GM21717 (cell line): ENCODE measurements at regions not wholly inside any gene's neighbourhood (a gene's known extent, or its start where the extent isn't known, plus 50 kb on each side); places are given as distances from the start of the nearest gene placed in this dataset.

Source experiments
- ATAC-seq: cut with Tn5 transposase; IDR thresholded peaks from one replicate; pipeline ENCODE4 v1.9.1; 2021; ENCODE audit warnings: mild to moderate bottlenecking, moderate library complexity; ENCODE audit not compliant: unreplicated experiment

DNA sequence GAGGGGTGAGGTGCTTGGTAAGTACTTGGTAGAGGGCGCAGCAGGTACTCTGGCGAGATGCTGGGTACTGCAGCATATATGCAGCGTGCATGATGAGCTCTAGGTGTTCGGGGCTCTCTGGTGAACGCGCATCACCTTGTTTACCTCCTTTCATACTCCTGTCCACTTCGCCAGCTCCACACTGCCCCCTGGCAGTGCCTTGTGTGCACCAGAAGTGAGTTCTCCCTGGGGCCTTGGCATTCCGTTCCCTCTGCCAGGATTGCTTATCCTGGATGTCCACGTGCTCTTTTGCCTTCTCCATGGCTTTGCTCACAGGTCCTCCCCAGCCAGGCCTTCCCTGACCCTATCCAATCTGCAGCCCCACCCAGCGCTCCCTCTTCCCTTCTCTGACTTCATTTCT is 154.2 kb downstream of the MRM1 start:
- no peak for ATAC-seq

DNA sequence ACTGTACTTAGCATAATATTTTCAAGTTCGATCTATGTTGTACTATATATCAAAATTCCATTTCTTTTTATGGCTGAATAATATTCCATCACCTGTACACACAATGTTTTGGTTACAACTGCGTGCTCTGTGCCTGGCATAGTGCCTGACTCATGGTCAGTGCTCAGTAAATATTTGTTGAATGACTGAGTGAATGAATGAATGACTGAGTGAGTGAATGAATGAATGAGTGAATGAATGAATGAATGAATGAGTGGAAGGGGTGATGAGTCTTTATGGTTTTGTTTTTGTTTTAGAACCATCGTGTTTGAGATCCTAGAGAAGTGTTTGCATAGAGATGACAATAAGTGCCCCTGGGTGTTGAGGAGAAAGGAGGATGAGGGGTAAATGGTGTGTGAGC is 155.3 kb downstream of the MRM1 start:
- no peak for ATAC-seq

DNA sequence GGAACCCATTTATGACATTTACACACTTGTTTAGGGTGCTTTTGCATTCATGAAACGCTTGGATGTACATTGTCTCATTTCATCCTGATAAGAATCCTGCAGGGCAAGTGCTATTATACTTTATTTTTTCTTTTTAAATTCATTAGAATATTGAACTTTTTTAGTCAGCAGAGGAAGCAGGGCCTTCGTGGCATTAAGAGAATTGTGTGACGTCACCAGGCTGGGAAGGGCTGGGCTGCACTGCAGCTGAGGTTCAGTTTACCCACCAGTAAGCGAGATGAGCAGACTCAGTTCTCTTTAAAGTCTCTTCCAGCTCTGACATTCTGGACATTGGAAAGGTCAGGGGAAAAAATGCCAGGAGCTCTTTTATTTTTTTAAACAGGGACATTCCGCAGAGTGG is 159.0 kb downstream of the MRM1 start:
- ATAC-seq: no peak

DNA sequence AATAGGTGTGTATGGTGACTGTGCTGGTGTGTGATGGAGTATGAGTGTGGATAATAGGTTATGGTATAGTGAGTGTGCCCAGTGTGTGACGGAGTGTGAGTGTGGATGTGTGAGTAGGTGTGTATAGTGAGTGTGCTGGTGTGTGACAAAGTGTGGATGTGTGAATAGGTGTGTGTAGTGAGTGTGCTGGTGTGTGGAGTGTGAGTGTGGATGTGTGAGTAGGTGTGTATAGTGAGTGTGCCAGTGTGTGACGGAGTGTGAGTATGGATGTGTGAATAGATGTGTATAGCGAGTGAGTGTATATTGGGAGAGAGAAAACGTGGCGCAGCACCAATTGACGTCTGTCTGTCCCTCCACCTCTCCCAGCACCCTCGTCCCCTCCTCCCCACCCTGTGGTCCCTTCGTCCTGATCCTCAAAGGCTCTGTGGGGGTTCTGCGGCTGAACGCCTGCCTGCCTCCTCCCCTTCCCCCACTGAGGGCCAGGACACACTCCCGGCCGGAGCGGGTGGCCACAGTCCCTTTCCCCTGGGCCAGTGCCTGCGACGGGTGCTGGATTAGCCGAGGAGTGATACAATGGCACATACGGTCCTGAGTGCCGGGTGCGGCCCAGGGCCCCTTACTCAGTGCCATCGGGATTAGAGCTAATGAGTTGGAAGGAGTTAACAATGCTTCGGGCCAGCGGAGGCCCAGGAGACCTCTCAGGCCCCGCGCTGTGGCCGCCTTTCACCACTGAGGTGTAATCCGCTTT is 160.0 kb downstream of the MRM1 start:
- no peak for ATAC-seq

DNA sequence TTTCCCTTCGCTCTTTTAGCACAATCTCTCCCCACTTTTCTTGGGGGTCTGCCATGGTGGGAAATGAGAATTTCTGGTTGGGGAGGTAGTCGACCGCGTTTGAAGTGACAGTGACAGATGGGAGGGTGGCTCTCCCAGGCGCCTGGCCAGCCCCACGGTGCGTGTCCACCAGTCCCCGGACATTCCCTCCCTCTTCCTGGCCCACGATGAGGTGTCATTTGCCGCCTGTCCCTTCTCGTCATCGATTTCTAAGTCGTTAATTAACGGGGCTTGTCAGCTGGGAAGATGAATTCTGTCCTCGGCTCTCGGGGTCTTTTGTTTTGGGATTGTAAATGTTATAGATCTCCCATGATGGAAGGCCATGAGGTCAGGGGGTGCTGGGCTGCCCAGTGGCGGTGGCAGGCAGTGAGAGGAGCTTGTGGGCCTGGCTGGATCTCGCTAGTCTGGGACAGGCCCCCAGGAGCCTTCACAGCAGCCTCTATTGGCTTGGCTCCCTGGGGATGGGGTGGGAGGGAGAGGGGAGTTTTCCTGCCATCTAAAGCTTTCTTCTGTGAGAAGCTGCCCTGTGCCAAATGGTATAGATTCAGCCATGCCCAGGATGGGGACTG is 164.2 kb downstream of the MRM1 start:
- no peak for ATAC-seq

DNA sequence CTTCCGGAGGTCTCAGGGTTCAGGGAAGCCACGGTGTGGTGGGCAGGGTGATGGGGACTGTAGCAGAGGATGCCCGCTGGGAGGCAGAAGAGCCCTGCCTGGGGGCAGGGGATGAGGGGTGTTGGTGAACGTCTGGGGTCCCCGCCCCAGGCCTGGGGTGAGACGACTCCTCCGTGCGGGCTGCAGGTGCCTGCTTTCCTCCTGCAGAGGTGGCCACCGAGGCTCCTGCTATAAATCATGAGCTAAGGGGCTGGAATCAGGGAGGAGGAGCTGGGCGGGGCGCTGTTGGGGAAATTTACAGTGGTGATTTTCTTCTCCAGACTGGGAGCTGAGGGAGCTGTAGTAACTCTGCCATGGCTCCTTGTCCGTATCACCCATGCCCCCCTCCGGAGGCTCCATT is 167.0 kb downstream of the MRM1 start:
- ATAC-seq: no peak

DNA sequence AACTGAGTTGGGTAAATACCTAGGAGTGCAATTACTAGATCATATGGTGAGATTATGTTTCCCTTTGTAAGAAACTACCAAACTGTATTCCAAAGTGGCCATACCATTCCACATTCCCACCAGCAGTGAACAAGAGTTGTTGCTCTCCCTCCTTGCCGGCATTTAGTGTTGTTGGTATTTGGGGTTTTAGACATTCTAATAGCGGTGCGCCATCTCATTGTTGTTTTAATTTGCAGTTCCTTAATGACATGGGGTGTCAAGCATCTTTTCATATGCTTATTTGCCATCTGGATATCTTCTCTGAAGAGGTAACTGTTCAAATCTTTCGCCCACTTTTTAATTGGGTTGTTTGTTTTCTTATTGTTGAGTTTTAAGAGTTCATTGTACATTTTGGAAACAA is 164.2 kb upstream of the LHX1 start:
- no peak for ATAC-seq

DNA sequence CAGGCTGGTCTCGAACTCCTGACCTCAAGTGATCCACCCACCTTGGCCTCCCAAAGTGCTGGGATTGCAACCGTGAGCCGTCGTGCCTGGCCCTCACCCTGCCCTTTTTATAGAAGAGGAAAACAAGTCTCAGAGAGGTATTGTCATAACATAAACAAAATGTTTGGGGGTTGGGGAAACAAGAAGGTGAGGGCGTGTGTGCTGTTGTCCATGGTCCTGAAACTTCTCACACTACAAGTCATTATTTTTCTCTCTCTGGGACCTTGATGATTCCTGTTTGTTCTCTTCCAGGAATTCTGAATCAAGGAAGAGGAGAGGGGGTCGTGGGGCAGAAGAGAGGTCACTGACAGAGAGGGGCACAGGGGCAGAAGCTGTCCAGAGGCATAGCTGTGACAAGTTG is 160.2 kb upstream of the LHX1 start:
- ATAC-seq: no peak

DNA sequence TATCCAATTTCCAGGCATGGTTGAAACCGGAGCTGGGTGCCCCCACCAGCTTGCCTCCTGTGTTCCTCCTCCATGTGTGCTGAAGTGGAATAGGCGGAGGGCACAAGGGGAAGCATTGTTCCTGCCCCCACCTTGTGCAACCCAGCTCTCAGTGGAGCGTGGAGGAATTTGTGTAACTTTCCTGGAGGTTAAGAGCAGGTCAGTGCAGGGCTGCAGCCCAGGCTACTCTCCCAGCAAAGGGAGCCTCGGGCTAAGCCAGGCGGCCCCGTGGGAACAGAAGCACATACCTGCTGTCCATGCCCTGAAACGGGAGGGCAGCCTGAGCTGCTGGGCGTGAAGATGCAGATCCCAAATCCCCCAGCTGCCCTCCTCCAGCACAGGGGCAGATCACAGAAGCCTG is 158.8 kb upstream of the LHX1 start:
- no peak for ATAC-seq

DNA sequence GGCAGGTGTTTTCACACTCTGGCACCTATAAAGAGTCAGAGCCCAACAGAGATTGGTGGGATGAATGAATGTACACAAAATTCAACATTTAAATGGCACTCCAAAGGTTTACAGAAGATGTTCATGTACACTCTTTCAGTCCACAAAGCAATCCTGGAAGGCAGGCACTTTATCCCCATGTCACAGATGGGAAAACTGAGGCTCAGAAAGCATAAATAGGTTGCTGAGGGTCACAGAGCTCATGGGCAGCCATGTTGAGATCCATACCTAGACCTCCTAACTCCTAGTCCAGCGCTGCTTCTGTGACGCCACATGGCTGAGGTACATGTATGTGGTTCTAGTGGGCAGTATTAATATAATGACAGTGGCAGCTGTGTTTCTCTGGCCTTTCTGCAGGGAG is 157.7 kb upstream of the LHX1 start:
- no peak for ATAC-seq

DNA sequence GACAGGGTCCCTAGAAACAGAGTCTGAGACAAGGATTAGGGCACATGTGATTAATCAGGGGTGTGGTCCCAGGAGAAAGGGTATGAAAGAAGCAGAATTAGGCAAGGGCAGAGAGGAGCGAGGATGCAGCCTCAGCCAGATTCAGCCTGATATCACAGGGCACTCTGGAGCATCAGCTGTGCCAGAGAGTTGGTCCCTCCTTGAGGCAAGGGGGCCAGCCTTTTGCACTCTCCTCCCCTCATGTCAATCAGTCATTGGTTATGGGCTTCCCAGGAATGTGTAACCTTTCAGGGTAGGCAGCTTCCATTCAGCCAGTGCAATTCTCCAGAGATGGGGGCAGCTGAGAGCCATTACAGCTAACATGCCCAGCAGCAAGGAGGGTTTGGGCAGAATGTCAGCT is 152.6 kb upstream of the LHX1 start:
- ATAC-seq: no peak

DNA sequence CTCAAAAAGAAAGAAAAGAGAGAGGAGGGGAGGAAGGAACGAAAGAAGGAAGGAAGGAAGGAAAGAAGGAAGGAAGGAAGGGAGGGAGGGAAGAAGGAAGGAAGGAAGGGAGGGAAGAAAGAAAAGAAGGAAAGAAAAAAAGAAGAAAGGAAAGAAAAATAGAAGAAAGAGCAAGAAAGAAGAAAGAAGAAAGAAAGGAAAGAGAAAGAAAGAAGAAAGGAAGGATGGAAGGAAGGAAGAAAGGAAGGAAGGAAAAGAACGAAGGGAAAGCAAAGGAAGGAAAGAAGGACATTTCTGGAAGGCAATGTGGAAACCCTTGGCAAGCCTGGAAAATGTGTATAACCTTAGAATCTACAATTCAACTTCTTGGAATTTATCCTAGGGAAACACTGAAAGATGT is 150.4 kb upstream of the LHX1 start:
- ATAC-seq: no peak

DNA sequence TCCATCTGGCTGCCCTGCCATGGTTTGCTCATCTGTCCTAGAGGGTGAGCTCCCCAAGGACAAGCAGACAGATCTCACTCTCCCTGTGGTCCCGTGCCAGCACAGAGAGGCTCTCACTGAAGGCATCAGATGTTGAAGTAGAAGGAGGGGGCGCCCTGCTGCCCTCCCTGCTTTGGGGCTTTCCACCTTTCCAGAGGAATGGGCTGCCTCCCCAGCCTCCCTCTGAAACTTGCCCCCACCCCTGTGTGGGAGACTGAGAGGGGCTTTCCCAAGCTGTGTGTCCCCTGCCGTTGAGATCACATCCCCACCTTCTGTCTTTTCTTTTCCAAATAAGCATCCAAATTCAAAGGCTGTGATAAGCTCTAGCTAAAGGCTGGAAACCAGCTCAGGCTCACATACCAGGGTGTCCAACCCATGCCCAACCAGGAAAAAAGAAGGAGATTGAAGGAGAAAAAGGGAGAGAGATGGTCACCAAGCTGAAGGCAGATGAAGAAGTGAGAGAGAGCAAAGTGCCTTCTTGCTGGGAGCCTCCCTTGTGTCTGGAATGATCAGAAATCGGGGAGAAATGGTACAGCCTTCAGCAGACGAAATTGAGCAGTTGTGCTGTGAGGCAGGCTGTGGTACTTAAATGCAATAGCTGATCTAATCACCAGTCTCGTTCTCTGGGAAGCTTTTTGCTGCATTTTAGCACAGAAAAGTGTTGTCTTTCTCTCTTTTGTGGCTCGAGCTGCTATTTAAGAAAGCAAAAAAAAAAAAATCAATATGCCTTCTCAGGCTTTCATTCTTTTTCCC is 145.9 kb upstream of the LHX1 start:
- ATAC-seq: no peak

DNA sequence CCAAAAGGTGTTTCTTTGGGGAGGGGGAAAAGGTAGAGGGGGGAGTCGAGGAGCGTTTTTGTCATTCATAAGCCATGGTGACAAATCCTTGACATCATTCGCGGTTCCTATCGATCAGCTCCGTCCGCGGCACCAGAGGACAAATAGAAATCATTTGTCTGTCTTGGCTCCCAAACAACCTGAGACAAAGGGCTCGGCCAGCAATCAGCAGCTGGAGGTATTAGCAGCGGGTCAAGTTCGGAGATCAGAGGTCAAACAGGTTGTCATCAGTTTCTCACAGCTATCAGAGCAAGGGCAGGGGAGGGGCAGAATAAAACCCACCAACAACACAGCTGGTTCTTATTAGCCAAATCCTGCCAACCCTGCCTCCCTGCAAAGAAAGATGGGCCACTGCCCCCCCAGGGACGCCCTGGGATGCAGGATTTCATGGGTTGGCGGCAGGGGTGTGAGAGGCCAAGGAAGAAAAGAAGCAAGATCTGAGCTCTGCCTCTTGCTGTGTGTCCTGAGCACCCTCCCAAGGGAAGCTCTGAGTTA is 145.3 kb upstream of the LHX1 start:
- ATAC-seq: no peak

DNA sequence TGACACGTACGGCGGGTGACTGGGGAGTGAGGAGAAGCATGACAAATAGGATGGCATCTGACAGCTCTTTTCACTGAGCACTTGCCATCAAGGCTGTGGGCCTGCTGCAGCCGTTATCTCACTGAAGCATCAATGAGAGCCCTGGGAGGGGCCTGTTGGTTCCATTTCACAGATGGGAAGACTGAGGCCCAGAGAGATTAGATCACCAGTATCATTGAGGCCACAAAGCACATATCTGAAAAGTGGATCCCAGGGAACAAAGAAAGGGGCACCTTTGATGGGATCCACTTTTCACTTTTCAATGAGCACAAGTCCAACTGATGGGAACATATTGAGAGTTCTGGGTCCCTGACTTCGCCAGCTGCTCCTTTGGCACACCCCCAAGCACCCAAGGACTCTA is 144.4 kb upstream of the LHX1 start:
- ATAC-seq: no peak

DNA sequence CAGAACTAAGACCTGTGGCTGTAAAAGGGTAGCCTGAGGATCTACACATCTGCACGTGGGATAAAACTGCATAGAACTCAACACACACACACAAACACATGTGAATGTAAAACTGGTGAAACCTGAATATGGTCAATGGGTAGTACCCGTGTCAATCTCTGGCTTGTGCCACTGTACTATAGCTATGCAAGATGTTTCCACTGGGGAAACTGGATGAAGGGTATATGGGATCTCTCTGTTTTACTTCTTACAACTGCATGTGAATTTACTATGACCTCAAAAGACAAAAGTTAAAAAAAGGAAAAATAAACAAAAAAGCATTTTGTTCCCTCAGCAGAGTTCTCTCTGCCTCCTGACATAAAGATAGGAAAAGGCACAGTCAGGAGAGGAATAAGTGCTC is 143.3 kb upstream of the LHX1 start:
- ATAC-seq: no peak

DNA sequence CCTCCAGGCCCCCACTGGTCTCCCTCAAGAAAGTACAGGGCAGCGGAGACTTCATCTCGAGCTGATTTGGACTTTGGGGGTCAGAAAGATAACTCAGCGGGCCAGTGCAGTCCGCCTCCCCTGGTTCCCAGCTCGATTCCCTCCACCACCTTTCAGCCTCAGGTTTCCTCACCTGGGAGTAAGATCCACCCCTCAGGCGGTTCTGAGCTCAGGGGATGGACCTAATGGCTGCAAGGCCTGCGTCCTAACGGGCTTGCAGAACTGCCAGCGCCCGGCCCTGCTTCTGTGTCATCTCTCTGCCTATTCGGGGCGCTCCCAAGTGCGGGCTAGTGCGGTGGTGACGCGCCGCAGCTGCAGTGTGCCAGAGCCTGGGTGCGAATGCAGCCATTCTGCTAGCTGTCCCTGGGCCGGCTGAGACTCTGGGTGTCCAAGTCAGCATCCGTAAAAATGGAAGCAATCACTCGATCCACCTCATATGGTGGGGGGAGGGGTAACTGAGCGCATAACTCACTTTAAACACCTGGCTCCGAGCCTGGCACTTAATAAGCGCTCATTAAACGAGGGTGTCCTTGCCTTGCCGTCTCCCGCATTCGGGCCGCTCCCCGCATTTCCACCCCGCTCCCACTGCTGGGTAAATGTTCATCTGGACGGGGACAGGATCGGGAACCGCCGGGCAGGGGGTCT is 129.6 kb upstream of the LHX1 start:
- ATAC-seq: no peak

DNA sequence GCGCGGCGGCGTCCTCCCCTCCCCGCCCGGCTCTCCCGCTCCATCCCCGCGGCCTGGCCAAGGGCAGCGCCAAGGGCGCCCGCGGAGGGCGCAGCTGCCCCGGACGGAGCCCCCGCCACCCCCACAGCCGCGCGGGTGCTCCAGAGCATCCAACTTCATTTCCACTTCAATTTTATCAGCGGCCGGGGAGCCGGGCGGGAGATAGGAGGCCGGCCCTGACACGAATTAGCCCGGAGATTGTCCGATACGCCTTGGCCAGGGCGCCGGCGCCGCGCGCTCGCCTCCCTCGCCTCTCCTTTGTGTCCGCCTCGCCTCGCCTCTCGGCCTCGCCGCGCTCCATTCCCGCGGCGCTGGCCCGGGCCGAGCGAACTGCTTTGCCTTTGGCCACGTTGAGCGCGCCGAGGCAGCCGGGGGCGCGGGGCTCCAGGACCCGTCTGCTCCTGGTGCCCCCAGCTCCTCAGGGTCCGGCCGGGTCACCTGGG is 129.1 kb upstream of the LHX1 start:
- no peak for ATAC-seq

DNA sequence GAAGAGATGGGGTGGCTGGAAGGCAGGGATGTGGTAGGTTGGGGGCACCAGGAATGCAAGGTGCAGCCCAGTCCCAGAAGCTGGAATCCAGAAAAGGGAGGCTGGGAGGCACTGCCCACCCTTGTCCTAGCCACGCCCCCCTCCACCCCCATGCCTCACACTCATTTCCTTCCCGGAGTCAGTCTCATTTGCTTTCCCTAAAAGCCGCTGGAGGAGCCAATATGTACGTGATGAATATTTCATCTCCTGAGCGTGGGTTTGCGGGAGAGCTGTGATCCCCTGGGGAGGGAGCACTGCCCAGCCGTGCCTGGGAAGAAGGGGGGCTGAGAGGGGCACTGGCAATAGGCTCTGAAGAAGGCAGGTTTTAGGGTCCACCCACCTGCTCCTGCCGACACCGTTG is 124.5 kb upstream of the LHX1 start:
- ATAC-seq: no peak

DNA sequence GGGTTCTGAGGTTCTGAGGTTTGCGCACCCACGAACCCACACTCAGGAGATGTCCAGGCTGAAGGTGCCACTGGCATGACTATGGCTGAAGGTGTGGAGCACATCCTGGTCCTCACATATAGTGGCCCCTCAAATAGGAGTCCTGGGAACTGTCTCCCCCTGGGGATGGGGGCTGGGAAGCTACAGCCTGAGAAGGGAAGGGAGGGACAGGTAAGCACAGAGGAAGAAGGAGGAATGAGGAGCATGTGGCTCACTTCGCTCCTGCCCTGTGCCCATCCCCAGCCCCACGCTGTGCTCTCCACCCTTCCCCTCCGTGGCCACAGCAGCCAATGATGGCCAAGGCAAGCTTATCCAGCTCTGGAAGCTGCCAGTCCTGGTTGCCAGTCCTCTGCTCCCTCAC is 123.9 kb upstream of the LHX1 start:
- ATAC-seq: no peak

DNA sequence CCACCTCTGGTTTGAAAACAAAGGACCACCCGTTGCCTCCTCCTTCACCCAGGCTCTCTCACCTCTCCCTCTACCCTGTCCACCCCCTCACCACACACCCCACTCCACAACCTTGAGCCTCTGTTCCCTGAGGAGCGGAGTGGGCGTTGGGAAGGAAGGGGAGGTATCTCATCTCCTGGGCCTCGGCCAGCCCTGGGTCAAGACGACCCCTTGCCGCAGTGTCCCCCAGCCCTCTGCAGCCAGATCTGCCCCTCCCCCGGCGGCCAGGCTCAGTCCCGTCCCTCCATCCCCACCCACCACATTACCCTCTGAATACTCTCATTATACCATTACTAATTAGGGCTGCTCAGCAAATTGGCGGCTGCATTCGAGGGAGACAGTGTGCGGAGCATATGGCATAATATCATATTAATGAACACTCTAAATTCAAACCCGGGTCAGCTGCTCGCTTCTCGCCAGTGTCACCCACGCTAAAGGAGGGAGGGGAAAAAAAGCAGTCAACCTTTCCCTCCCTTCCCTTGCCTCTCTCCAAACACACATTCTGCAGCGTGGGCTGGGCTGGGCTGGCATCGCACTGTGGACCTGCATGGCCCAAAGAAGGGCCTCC is 123.2 kb upstream of the LHX1 start:
- ATAC-seq: no peak
